ENCODE measurements at regions not wholly inside any gene's neighbourhood (a gene's known extent, or its start where the extent isn't known, plus 50 kb on each side); places are given as distances from the start of the nearest gene placed in this dataset.

GRCh38 chr15:39134282-39134681 is 446.6 kb upstream of the THBS1 start:
- DNase-seq = no peak
- Histone ChIP-seq H3K36me3 (no peaks in the 10 kb centered on the region), H3K4me3 (no peak overlapping the region), H3K4me1 (no peaks in the 10 kb centered on the region), H3K27ac (peak overlapping the region in 1 of 4 donors; percentile 72), H3K9me3 (no peaks in the 10 kb centered on the region), H3K27me3 (no peaks in the 10 kb centered on the region)
- TF ChIP-seq CTCF (IDR thresholded peaks at IDR 0.05) (no peak), POLR2A (IDR thresholded peaks at IDR 0.05) (no peak)

GRCh38 chr15:39135989-39136388 is 444.9 kb upstream of the THBS1 start:
- H3K36me3 ChIP-seq = no peaks in the 10 kb centered on the region
- no peak for DNase-seq
- TF ChIP-seq POLR2A (IDR thresholded peaks at IDR 0.05) (no peak), CTCF (IDR thresholded peaks at IDR 0.05) (no peak)
- H3K9me3 ChIP-seq = no peaks in the 10 kb centered on the region
- H3K27ac ChIP-seq = no peak overlapping the region
- H3K4me1 ChIP-seq = no peaks in the 10 kb centered on the region
- no peaks in the 10 kb centered on the region for H3K27me3 ChIP-seq
- no peak overlapping the region for H3K4me3 ChIP-seq

- H3K4me1 ChIP-seq = no peaks in the 10 kb centered on the region
- no peak overlapping the region for H3K4me3 ChIP-seq
- no peak for TF ChIP-seq POLR2A (IDR thresholded peaks at IDR 0.05)
- TF ChIP-seq CTCF (IDR thresholded peaks at IDR 0.05) = no peak
- H3K27ac ChIP-seq = no peak overlapping the region
- H3K36me3 ChIP-seq = no peaks in the 10 kb centered on the region
- no peaks in the 10 kb centered on the region for H3K27me3 ChIP-seq
- DNase-seq = no peak
- no peaks in the 10 kb centered on the region for H3K9me3 ChIP-seq
Observed at GRCh38 chr15:39139431-39140059, 441.3 kb upstream of the THBS1 start.

- no peak overlapping the region for H3K27ac ChIP-seq
- H3K27me3 ChIP-seq = no peaks in the 10 kb centered on the region
- TF ChIP-seq CTCF (IDR thresholded peaks at IDR 0.05) = no peak
- TF ChIP-seq POLR2A (IDR thresholded peaks at IDR 0.05) = no peak
- no peaks in the 10 kb centered on the region for H3K36me3 ChIP-seq
- no peaks in the 10 kb centered on the region for H3K4me1 ChIP-seq
- no peak for DNase-seq
- no peaks in the 10 kb centered on the region for H3K9me3 ChIP-seq
- no peak overlapping the region for H3K4me3 ChIP-seq
Observed at GRCh38 chr15:39140060-39140604, 440.7 kb upstream of the THBS1 start.

GRCh38 chr15:39142500-39142899 is 438.4 kb upstream of the THBS1 start:
- Histone ChIP-seq H3K36me3 (no peaks in the 10 kb centered on the region), H3K4me3 (no peak overlapping the region), H3K27ac (no peak overlapping the region), H3K27me3 (no peaks in the 10 kb centered on the region), H3K4me1 (no peaks in the 10 kb centered on the region), H3K9me3 (no peaks in the 10 kb centered on the region)
- no peak for DNase-seq
- TF ChIP-seq POLR2A (IDR thresholded peaks at IDR 0.05) = no peak
- no peak for TF ChIP-seq CTCF (IDR thresholded peaks at IDR 0.05)
